ENCODE measurements at regions not wholly inside any gene's neighbourhood (a gene's known extent, or its start where the extent isn't known, plus 50 kb on each side); places are given as distances from the start of the nearest gene placed in this dataset.
A peak's percentile ranks its signal among the peaks of the same experiment; 100 is the strongest.
"Not testable (repeated sequence)": the region's sequence is repeated elsewhere in the genome, so short reads cannot be mapped to it uniquely, and the experiment has no call there.

DNA sequence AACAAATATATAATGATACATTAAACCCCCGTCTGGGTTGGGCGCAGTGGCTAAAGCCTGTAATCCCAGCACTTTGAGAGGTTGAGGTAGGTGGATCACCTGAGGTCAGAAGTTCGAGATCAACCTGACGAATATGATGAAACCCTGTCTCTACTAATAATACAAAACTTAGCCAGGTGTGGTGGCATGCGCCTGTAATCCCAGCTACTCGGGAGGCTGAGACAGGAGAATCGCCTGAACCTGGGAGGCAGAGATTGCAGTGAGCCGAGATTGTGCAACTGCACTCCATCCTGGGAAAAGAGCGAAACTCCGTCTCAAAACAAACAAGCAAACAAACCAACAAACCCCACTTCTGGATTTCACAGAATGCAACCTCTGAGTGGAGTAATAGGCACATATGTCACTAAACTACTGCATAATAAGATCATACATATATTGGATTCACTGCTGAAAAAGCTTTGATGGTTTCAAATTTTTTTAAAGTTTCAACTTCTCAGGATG is 718.2 kb downstream of the SI start:
- Histone ChIP-seq H3K27me3 (no peaks in the 10 kb centered on the region), H3K4me1 (no peaks in the 10 kb centered on the region), H3K4me3 (no peak overlapping the region), H3K27ac (no peak overlapping the region), H3K9me3 (no peaks in the 10 kb centered on the region), H3K36me3 (no peaks in the 10 kb centered on the region)
- DNase-seq, result no peak
- intact Hi-C loops (cut with DNase I), result no loop called here
- ATAC-seq, result no peak
- TF ChIP-seq, protein P1, sequence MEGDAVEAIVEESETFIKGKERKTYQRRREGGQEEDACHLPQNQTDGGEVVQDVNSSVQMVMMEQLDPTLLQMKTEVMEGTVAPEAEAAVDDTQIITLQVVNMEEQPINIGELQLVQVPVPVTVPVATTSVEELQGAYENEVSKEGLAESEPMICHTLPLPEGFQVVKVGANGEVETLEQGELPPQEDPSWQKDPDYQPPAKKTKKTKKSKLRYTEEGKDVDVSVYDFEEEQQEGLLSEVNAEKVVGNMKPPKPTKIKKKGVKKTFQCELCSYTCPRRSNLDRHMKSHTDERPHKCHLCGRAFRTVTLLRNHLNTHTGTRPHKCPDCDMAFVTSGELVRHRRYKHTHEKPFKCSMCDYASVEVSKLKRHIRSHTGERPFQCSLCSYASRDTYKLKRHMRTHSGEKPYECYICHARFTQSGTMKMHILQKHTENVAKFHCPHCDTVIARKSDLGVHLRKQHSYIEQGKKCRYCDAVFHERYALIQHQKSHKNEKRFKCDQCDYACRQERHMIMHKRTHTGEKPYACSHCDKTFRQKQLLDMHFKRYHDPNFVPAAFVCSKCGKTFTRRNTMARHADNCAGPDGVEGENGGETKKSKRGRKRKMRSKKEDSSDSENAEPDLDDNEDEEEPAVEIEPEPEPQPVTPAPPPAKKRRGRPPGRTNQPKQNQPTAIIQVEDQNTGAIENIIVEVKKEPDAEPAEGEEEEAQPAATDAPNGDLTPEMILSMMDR (IDR thresholded peaks at IDR 0.05), result no peak

DNA sequence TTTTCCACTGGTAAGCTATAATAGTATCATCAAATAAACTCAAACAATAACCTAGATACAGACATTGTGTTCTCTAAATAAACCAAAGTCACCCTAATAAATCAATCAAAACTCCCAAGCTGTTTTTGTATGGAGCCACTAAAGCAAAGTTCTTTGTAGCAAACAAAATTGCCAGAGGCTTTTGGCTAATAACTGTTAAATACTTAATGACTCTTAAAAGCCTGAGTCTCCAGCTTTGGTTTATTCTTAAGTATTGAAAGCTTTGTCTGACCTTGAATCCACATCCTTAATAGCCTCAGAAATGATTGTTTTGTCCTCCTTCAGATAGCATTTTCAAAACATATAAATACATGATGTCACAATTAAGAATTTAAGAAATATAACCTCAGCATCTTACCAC is 725.3 kb downstream of the SI start:
- ATAC-seq (no peak), DNase-seq (no peak)
- Histone ChIP-seq H3K27me3 (no peaks in the 10 kb centered on the region), H3K4me1 (no peaks in the 10 kb centered on the region), H3K9me3 (no peaks in the 10 kb centered on the region), H3K27ac (no peak overlapping the region), H3K4me3 (no peak overlapping the region), H3K36me3 (no peaks in the 10 kb centered on the region)
- intact Hi-C loops (cut with DNase I), result no loop called here
- TF ChIP-seq, protein P1 (IDR thresholded peaks at IDR 0.05), result no peak

DNA sequence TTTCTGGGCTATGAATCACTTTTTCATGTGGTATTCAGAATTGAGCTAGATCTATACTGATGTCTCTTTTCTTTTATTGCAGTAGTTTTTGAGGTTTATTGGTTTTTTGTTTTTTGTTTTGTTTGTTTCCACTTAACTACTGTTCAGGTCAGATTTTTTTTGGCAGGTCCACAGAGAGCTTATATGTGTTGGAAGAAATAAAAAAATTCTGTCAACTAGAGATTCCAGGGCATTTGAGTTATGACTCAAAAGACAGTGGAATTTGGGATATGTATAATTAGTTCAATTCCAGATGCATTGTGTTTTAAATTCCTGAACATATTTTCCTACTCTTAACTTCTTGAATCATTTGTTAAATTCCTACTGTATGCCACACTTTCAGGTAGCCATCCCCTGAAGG is 727.2 kb downstream of the SI start:
- Histone ChIP-seq H3K4me1 (no peaks in the 10 kb centered on the region), H3K27ac (no peak overlapping the region), H3K27me3 (no peaks in the 10 kb centered on the region), H3K9me3 (no peaks in the 10 kb centered on the region), H3K4me3 (no peak overlapping the region), H3K36me3 (no peaks in the 10 kb centered on the region)
- DNase-seq (no peak), ATAC-seq (no peak)
- TF ChIP-seq, protein P1 (IDR thresholded peaks at IDR 0.05), result no peak
- intact Hi-C loops (cut with DNase I), result no loop called here

DNA sequence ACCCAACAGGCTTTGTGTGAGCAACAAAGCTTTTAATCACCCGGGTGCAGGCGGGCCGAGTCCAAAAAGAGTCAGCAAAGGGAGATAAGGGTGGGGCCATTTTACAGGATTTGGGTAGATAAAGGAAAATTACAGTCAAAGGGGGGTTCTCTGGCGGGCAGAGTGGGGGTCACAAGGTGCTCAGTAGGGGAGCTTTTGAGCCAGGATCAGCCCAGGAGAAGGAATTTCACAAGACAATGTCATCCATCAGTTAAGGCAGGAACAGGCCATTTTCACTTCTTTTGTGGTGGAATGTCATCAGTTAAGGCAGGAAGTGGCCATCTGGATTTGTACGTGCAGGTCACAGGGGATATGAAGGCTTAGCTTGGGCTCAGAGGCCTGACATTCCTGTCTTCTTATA is 736.1 kb downstream of the SI start:
- H3K27me3 ChIP-seq; DNase-seq; H3K27ac ChIP-seq; H3K36me3 ChIP-seq; H3K9me3 ChIP-seq; ATAC-seq; H3K4me1 ChIP-seq; H3K4me3 ChIP-seq; intact Hi-C loops (cut with DNase I): not testable (repeated sequence)

DNA sequence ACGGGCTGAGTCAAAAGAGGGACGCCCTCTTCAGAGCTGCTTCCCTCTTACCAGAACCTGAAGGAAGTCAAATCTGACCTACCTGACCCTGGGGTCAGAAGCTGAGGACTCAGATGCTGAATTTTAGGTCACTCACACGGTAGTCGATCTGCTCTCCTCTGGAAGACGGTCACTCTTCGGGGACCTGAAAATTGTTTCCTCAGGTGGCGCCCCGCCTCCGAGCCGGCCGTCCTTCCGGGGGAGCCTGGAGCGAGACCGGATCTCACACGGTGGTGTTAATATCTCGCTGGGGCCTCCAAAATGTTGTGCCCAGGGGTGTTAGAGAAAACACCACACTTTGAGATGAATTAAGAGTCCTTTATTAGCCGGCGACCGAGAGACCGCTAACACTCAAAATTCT is 737.2 kb downstream of the SI start:
- DNase-seq (peak in 1 of 4 donors; percentile 61), ATAC-seq (no peak)
- Histone ChIP-seq H3K9me3 (peaks cover 0 to 5% of the 10 kb centered on the region in 2 donors), H3K27ac (no peak overlapping the region), H3K4me3 (no peak overlapping the region), H3K36me3 (no peaks in the 10 kb centered on the region), H3K4me1 (no peaks in the 10 kb centered on the region), H3K27me3 (no peaks in the 10 kb centered on the region)
- TF ChIP-seq, protein P1 (IDR thresholded peaks at IDR 0.05), result no peak
- intact Hi-C loops (cut with DNase I), result no loop called here

DNA sequence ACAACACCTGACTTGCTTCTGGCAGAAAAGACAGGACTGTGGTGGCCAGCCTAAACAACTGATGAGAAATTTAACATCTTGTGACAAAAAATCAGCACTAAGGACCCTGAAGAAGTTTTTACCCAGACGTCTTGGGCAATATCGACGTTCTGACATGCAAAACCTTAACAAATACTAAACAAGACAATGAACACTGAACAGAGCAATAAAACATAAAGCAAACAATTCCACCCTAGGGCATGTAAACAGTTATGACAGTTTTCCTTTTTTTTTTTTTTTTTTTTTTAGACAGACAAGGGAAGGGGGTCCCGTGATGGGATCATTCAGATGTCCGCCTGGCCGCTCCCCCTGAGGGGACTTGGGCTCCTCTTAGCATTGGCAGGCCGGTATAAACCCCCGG is 738.0 kb downstream of the SI start:
- H3K4me1 ChIP-seq, result no peaks in the 10 kb centered on the region
- no peak overlapping the region for H3K27ac ChIP-seq
- ATAC-seq (no peak), DNase-seq (peak in 1 of 4 donors; percentile 47)
- H3K4me3 ChIP-seq, result no peak overlapping the region
- TF ChIP-seq, protein P1 (IDR thresholded peaks at IDR 0.05), result no peak
- intact Hi-C loops (cut with DNase I), result no loop called here
- H3K9me3 ChIP-seq, result peaks cover 0 to 5% of the 10 kb centered on the region in 2 donors
- H3K36me3 ChIP-seq, result no peaks in the 10 kb centered on the region
- no peaks in the 10 kb centered on the region for H3K27me3 ChIP-seq

All from left lung (tissue), 4 donors.